ENCODE measurements at regions not wholly inside any gene's neighbourhood (a gene's known extent, or its start where the extent isn't known, plus 50 kb on each side); places are given as distances from the start of the nearest gene placed in this dataset.

DNA sequence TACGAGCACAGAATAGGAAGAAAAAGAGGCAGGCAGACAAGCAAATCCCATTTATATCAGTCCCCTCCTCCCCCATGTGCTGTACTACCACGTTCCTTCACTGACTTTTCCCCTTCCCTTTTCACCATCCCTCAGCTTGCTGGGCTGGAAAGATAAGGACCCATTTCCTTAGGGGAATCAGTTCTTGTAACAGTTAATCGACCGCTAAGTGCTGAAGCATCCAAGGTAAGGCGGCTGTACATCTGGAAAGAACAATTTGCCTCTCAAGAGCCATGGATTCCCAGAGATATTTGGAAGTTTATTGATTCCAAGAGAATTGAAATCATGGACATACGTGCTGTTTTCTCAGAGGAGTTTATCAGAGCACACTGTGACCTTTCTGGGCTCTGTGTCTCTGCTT lies 1688.0 kb downstream of the STIM2 start:
- Mint-ChIP-seq H3K9me3 (ENCODE audit: unreplicated experiment) (no peaks in the 10 kb centered on the region), H3K4me1 (ENCODE audit: low read depth, unreplicated experiment) (no peaks in the 10 kb centered on the region), H3K27me3 (ENCODE audit: unreplicated experiment) (no peaks in the 10 kb centered on the region), H3K36me3 (ENCODE audit: unreplicated experiment) (no peaks in the 10 kb centered on the region), H3K4me3 (ENCODE audit: unreplicated experiment) (no peak overlapping the region), H3K27ac (ENCODE audit: unreplicated experiment) (no peak overlapping the region)
- TF ChIP-seq, protein P1, sequence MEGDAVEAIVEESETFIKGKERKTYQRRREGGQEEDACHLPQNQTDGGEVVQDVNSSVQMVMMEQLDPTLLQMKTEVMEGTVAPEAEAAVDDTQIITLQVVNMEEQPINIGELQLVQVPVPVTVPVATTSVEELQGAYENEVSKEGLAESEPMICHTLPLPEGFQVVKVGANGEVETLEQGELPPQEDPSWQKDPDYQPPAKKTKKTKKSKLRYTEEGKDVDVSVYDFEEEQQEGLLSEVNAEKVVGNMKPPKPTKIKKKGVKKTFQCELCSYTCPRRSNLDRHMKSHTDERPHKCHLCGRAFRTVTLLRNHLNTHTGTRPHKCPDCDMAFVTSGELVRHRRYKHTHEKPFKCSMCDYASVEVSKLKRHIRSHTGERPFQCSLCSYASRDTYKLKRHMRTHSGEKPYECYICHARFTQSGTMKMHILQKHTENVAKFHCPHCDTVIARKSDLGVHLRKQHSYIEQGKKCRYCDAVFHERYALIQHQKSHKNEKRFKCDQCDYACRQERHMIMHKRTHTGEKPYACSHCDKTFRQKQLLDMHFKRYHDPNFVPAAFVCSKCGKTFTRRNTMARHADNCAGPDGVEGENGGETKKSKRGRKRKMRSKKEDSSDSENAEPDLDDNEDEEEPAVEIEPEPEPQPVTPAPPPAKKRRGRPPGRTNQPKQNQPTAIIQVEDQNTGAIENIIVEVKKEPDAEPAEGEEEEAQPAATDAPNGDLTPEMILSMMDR (IDR thresholded peaks at IDR 0.05; ENCODE audit: partially characterized antibody, unreplicated experiment), result no peak
- no peak for DNase-seq

DNA sequence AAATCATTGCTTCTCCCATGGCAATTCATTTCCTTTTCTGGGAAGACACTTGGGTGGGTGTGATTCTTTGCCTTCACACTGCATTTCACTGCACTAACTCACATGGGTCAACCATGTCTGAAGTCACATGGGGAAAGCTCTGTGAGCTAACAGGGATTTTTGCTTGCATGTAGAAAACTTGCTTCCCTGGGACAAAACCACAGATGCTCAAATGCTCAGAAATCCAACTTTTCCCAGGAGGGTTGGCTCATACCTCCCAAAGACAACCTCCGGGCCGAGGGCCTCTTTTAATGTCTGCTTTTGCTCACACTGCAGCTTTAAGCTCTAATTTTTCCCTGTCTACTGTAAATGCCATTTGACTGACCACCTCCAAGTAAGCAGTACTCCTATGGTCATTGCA lies 1695.2 kb downstream of the STIM2 start:
- no peak for DNase-seq
- H3K36me3 Mint-ChIP-seq (ENCODE audit: unreplicated experiment), result no peaks in the 10 kb centered on the region
- H3K27me3 Mint-ChIP-seq (ENCODE audit: unreplicated experiment), result no peaks in the 10 kb centered on the region
- TF ChIP-seq, protein P1 (IDR thresholded peaks at IDR 0.05; ENCODE audit: partially characterized antibody, unreplicated experiment), result no peak
- H3K4me1 Mint-ChIP-seq (ENCODE audit: low read depth, unreplicated experiment), result no peaks in the 10 kb centered on the region
- H3K27ac Mint-ChIP-seq (ENCODE audit: unreplicated experiment), result no peak overlapping the region
- no peak overlapping the region for H3K4me3 Mint-ChIP-seq (ENCODE audit: unreplicated experiment)
- no peaks in the 10 kb centered on the region for H3K9me3 Mint-ChIP-seq (ENCODE audit: unreplicated experiment)

DNA sequence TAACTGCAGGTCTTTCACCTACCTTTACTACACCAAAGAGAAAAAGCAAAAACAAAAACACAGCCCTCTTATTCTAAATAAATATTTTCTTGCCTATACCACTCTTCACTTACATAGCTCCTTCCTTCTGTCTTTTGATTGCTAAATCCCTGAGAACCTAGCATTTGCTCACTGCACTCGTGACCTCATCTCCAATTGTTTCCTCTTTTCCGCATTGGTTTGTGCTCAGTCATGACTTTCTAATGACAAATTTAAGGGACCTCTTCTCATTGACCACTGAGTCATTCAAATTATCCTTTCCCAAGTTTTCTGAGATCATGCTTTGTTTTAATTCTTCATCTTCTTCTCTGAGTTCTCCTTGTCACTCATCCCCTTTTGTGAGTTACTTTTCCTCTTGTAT lies 1697.1 kb downstream of the STIM2 start:
- no peaks in the 10 kb centered on the region for H3K27me3 Mint-ChIP-seq (ENCODE audit: unreplicated experiment)

DNA sequence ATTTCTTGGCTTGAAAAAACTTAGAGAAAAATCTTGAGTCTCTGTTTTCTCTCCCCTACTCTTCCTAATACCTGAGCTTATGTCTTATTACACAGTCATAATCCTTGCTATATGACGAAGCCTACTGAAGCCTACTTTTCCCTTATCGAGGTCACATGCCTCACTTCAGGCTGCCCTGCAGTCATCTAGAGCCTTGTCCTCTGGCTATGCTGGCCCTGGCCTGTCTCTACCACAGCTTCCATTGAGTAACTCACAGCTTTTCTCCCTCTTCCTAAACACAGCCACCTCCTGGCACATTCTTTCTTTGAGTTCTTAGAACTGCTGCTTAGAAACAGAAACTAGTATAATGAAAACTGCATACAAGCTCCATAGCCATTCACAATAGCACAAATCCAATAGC lies 1698.3 kb downstream of the STIM2 start:
- H3K9me3 Mint-ChIP-seq (ENCODE audit: unreplicated experiment), result no peaks in the 10 kb centered on the region
- H3K27me3 Mint-ChIP-seq (ENCODE audit: unreplicated experiment), result no peaks in the 10 kb centered on the region

More for the DNA sequence above, 1697.1 kb downstream of the STIM2 start:
- Mint-ChIP-seq H3K4me1 (ENCODE audit: low read depth, unreplicated experiment) (no peaks in the 10 kb centered on the region), H3K9me3 (ENCODE audit: unreplicated experiment) (no peaks in the 10 kb centered on the region), H3K4me3 (ENCODE audit: unreplicated experiment) (no peak overlapping the region), H3K36me3 (ENCODE audit: unreplicated experiment) (no peaks in the 10 kb centered on the region), H3K27ac (ENCODE audit: unreplicated experiment) (no peak overlapping the region)
- no peak for DNase-seq
- TF ChIP-seq, protein P1 (IDR thresholded peaks at IDR 0.05; ENCODE audit: partially characterized antibody, unreplicated experiment), result no peak

DNA sequence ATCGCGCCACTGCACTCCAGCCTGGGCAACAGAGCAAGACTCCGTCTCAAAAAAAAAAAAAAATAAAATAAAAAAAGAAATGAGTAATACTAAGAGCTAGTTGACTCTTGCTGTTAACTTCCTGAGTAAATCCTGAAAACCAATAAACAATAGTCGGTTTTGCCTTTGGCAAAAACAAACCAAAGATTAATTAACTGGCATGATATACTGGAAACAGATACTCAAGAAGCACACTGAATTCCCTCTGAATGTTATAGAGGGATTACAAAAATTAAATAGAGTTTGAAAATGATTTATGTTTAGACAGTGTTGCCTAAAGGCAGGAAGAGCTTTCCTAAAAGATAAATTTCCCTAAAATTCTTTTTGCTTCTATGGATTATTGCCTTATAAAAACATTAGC lies 1702.3 kb downstream of the STIM2 start:
- no peaks in the 10 kb centered on the region for H3K4me1 Mint-ChIP-seq (ENCODE audit: low read depth, unreplicated experiment)
- TF ChIP-seq, protein P1 (IDR thresholded peaks at IDR 0.05; ENCODE audit: partially characterized antibody, unreplicated experiment), result no peak
- H3K36me3 Mint-ChIP-seq (ENCODE audit: unreplicated experiment), result peaks cover 6% of the 10 kb centered on the region
- DNase-seq, result no peak
- no peak overlapping the region for H3K27ac Mint-ChIP-seq (ENCODE audit: unreplicated experiment)
- peaks cover 4% of the 10 kb centered on the region for H3K9me3 Mint-ChIP-seq (ENCODE audit: unreplicated experiment)
- H3K4me3 Mint-ChIP-seq (ENCODE audit: unreplicated experiment), result no peak overlapping the region
- H3K27me3 Mint-ChIP-seq (ENCODE audit: unreplicated experiment), result peaks cover 2% of the 10 kb centered on the region

More for the DNA sequence above, 1698.3 kb downstream of the STIM2 start:
- Mint-ChIP-seq H3K36me3 (ENCODE audit: unreplicated experiment) (no peaks in the 10 kb centered on the region), H3K4me1 (ENCODE audit: low read depth, unreplicated experiment) (no peaks in the 10 kb centered on the region), H3K27ac (ENCODE audit: unreplicated experiment) (no peak overlapping the region), H3K4me3 (ENCODE audit: unreplicated experiment) (no peak overlapping the region)
- DNase-seq, result no peak
- TF ChIP-seq, protein P1 (IDR thresholded peaks at IDR 0.05; ENCODE audit: partially characterized antibody, unreplicated experiment), result no peak

Data from glutamatergic neuron (in vitro differentiated cells).